NCI-H774 (cell line): ENCODE measurements at regions not wholly inside any gene's neighbourhood (a gene's known extent, or its start where the extent isn't known, plus 50 kb on each side); places are given as distances from the start of the nearest gene placed in this dataset.

Experiments
- DNase-seq: peaks from one replicate; lab custom pipeline; 2025; lab: John Stamatoyannopoulos, UW

GRCh38 chr12:28937196-28937595 is 211.9 kb upstream of the FAR2 start:
- no peak for DNase-seq

DNA sequence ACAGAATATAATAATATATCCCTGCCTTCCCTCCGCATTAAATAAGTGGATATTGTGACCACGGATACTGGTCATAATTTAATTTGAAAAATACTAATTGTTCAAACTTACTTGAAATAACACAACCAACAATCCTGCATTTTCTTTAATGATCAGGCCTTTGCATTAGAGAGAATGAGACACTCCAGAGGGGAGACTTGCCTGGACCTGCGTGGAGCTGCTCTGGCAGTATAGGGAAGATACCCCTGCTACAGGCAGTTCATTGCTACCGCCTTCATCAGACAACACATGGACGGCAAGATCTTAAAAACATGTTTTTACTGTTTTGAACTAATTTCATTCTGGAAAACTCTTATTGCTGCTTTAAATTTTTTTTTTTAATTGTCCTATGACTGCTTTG is 211.0 kb upstream of the FAR2 start:
- no peak for DNase-seq

GRCh38 chr12:28938581-28939235 is 210.4 kb upstream of the FAR2 start:
- DNase-seq, result no peak

- DNase-seq, result no peak
These were observed 209.7 kb upstream of the FAR2 start for GRCh38 chr12:28939427-28939826.

DNA sequence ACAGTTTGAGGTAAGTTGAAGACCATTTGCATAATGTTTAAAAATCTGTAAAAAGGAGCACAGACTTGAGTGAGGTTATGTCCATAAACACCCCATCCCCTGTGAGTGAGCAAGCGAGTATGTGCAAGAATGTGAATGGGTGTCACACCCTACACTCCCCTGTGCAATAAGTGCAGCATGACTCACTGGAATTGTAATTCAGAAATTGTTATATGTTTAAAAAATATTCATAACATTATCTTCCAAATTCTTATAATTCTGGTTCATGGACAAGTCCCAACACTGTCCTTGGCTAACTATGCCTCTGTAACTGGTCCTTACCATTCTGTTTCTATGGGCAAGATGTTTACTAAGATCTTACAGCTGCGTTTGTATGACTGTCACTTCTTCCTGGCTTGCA is 207.8 kb upstream of the FAR2 start:
- DNase-seq, result no peak

DNA sequence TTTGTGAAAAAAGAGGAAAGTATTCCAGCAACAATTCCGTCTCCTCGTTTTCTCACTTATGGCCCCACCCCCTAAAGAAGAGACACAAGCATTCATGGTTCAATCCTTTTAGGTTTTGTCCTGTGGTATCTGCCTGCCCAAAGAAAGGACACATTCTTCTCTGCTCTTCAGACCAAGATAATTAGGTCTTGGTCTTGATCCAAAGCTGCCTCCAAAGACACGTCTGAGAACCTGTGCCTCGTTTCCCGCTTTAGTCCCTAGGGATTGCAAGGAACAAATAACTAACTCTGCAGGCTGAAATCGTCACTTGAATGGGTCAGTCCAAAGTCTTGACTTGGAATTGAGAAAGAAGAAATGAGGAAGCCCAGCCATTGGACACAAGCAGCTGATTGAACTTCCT is 202.7 kb upstream of the FAR2 start:
- DNase-seq, result no peak

GRCh38 chr12:28948685-28949084 is 200.4 kb upstream of the FAR2 start:
- no peak for DNase-seq

GRCh38 chr12:28949184-28949583 is 199.9 kb upstream of the FAR2 start:
- no peak for DNase-seq

DNA sequence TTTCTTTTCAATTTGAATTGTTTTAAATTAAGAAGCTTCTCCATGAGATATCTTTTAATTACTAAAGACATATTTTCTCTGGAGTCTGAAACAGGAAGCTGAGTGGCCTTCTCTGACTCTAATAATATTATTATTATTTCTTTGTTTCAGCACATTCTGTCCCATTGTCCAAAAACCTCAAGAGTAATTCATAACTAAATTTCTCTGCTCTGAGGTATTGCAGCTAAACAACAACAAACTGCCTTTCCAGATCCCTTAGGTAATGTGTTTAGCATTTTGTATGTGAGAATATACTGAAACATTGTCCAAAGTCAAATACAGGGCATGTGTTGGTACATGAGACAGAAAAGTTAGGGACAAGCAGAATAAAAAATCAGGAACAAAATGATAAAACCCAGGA is 199.0 kb upstream of the FAR2 start:
- no peak for DNase-seq

GRCh38 chr12:28951935-28952334 is 197.1 kb upstream of the FAR2 start:
- DNase-seq, result no peak

GRCh38 chr12:28954333-28954732 is 194.7 kb upstream of the FAR2 start:
- no peak for DNase-seq

DNA sequence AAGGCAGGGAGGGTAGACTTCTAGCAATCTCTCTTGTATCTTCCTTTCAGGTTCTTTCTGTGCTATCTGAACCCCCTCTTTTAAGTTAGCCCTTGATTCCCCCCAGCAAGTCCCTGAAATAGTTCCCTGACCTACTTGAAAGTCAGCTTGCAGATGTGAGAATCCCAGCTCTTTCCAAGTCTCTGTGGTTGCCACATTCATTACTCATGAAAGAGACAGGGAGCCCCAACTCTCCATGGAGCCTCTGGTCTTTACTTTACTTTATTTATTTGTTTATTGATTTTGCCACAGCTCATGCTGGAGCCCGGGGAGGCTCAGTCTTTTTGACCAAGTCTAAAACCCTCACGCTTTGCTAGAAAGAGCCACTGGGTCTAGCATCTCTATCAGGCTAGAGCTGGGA is 193.6 kb upstream of the FAR2 start:
- no peak for DNase-seq

GRCh38 chr12:28955931-28956330 is 193.1 kb upstream of the FAR2 start:
- DNase-seq, result no peak

GRCh38 chr12:28958553-28959195 is 190.4 kb upstream of the FAR2 start:
- no peak for DNase-seq

DNA sequence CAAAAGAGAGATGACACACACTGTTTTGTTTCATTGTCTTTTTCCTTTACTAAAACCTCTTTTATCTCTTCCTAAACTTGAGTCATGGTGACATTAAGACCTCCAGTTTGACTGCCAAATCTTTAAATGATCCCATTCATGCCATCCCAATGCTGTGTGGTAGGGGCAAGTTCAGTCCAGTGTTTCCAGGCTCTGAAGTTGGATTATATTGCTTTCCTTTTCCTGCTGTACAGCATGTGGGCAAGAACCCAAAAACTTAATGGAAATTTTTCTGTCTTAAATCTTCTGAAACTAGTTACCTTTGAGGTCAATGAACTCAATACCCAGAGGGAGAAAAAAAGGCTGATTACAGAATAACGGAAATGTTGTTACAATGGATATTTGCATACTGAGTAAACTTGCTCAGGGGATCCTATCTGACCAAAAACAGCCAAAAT is 187.1 kb upstream of the FAR2 start:
- DNase-seq, result no peak

- no peak for DNase-seq
These were observed 185.5 kb upstream of the FAR2 start for GRCh38 chr12:28963554-28963953.

- no peak for DNase-seq
These were observed 182.9 kb upstream of the FAR2 start for GRCh38 chr12:28966046-28966780.

DNA sequence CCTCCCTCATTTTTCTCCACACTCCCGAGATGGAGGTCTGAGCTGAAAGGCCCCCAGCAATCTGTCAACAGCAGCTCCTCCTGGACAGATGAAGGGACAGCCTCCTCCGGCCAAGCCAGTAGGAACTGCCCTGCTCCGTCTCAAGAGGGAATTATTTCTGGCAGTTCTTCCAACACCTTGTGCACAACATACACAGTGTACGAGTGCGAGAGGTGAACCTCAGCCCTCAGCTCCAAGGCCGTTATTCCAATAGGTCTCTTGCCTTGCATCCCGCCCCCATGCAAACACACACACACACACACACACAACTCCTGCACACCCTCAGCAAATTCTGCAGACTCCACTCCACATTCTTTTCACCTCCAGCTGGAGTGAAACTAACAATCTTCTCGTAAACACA is 181.7 kb upstream of the FAR2 start:
- DNase-seq, result no peak

- no peak for DNase-seq
These were observed 175.6 kb upstream of the FAR2 start for GRCh38 chr12:28973491-28973890.

DNA sequence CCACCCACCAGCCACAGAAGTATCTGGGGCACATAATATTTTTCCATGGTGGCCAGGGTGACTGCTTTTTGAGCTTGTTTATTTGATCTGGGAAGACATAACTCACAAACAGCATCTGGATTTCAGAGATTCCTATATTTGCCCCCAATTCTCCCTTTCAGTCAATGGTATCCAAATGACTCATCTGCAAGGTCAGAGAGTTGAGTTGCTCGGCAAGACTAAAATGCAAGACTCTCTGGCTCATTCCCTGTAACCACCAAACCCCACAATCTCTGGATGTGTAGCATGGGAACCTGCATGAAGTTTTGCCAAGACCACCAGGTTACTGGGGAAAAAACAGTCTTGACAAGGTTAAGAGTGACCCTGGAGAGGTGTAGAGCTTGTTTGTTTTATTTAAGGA is 174.9 kb upstream of the FAR2 start:
- no peak for DNase-seq

DNA sequence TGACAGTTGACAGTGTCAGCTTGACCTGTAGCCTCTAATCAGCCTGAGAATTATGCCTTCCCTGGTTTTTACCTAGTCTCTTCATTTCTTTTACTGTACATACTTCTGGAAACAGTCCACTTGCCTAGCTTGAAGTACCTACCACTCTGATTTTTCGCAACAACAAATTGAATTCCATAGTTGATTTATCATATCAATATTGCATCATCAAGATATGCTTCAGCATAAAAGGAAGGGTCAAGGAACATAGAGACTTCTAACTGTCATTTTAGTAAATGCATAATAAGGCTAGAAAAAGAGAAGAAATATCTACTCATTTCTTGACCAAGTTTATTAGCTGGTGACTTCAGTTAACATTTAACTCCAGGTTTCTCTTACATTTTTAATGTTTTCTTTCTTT is 174.2 kb upstream of the FAR2 start:
- DNase-seq, result no peak

GRCh38 chr12:28975564-28976340 is 173.3 kb upstream of the FAR2 start:
- no peak for DNase-seq

- DNase-seq, result no peak
These were observed 168.6 kb upstream of the FAR2 start for GRCh38 chr12:28980436-28980835.
